ENCODE measurements at regions not wholly inside any gene's neighbourhood (a gene's known extent, or its start where the extent isn't known, plus 50 kb on each side); places are given as distances from the start of the nearest gene placed in this dataset.
"Not testable (repeated sequence)": the region's sequence is repeated elsewhere in the genome, so short reads cannot be mapped to it uniquely, and the experiment has no call there.

DNA sequence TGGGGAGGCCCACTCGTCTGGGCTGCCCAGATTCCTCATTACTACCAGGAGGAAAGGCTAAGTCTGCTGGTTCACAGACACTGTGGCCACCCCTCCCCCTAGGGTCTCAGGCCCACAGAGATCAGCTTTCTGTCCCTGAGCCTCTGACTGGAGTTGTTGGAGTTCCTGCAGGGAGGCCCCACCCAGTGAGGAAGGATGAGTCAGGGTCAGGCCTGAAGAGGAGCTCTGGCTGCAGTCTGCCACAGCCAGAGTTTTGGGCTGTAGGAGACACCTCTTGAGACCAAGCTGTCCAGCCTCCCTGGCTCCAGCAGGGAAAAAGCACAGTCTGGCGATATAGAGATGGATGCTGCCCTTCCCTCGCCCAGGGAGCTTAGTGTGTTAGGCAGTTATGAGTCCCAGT is 720.9 kb upstream of the SEMA6D start:
- DNase-seq = no peak

DNA sequence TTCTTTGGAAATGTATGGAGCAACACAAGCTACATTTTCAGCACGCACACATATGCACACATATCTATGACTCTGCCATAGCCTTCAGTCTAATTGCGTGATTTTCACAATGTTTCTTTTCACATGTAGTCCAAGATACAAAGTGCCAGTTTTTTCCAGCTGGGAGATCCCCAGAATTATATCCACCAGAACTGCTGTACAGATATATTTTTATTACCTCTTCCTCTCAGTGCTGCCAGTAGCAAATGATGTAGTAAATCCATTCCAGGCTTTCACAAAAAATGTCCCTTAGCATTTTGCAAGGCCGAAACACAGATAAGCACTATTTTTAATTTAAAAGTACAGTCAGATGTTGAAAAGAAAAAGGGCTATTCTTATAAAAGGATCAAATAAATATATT is 719.8 kb upstream of the SEMA6D start:
- no peak for DNase-seq

DNA sequence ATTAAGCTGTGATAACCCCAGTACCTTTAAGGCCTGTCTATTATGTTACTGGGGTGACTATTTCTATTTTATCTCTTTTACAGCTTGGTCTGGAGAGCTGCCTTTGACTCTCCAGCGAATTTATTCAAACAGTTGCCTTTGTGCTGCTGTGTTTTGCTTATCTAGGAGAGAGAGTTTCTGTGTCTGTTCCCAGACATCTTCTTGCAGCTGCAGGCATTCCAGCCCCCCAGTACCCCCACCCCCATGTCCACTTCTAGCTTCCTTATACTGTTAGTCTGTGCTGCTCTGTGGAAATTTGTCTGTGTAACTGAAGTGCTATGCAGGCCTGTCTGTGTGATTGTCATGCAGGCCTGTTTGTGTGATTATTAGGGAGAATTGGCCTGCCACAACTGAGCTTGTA is 713.7 kb upstream of the SEMA6D start:
- DNase-seq = no peak

DNA sequence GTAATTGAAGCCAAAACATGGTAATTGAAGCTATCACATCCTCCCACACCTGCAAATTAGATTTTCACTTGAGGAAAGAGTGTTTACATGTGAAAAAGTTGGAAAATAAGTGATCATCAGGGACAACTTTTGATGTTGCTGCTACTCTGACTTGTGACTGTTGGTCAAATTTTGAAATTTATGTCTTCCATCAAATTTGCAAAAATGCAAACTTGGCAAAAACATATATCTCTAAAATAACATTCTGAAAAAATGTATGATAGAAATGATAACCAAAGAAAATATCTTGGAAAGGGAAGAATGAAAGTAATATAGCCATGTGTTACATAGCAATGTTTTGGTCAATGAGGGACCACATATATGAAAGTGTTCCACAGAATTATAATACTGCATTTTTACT is 703.9 kb upstream of the SEMA6D start:
- no peak for DNase-seq

DNA sequence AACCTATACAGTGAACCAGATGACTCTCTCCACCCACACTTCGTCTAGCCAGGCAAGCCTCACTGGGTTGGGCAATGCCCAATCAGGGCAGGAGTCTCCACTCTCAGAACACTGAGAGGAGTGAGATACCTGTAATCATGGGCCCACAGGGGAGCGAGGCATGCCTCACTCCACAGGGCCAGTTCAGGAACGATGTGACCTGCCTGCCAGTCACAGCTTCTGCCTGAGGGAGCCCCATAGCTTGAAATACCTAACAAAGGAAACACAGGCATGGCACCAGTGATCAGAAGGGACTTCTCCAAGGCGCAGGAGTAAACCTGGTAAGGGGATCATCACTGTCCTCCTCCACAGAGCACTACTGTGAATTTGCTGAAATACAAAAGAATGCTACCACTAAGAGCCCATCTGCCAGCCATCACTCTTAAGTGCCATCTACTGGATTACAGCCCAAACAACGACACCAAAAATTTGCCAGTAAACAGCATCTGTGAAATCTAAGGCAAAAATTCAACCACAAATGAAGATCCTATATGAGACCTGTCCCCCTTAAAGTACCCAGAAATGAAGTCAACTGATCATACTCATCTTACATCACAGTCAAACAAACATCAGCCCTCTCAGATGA is 689.9 kb upstream of the SEMA6D start:
- no peak for DNase-seq

DNA sequence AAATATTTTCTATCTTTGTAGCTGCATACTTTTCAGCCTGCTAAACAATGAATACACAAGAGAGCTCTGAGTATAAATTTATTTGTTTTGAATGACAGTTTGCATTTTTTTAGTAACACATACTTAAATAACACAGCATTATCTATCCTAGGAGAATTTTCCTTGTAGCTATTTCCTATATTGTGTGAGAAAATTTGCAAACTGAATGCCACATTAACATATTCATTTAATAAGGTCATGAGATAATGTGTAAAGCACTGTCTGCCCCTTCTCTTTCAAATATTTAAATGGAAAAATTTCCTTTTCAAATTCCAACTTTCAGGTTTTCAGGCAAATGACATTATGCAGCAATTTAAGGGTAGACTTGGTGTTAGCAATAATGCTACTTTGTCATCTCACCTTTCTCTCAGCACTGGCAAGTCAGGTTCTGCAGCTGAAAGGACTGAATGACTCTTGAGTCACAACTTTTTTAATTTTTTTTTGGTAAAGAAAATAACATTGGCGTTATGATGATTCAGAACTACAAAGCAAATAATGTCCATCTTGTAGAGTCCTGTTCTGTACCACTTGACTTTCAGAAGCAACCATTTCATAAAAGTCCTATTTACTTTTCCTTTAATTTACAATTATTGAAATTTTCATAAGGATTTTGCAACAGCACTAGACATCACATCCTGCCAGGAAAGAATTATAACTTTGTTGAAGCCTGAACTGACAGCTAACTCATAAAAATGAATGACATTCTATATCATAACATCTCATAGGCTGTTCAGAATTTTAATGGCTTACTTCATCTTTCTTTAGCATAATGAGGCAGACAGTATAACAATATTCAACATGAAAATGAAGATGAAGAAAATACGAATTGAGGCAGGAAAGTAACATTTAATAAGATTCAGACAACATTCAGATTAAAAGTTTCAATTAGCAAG is 681.6 kb upstream of the SEMA6D start:
- no peak for DNase-seq

DNA sequence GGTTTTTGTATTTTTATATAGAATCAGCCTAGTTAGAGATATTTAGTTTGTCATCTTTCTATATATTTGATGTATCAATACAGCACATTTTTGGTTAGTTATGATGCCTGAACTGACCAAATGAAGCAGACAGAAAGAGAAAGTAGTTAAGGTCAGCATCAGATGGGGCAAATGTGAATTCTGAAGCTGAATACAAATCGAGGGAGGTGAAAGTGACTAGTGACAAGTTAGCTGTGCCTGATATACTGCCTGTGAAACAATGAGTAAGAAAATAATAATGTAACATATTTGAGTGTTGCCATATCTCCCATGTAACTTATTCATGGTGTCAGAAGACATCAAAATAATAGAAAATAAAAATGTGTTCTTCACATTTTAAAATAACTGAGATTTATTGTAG is 680.3 kb upstream of the SEMA6D start:
- no peak for DNase-seq

DNA sequence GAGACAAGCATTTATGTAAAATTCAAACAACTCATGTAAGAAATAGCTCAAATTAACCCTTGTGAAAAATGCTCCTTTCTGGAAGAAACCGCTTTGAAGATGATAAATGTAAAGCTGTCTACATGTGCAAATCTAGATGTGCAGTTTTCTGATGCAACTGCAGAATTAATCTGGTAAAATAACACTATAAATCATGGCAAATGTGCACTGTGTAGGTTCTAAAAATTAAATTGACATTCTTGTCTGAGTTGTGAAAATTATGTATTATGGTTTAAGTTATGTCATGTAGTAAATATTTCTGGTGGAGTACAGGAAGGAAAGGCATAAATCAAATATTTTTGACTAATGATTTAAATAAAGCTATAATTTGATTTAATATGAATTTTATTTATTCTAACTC is 678.1 kb upstream of the SEMA6D start:
- no peak for DNase-seq

DNA sequence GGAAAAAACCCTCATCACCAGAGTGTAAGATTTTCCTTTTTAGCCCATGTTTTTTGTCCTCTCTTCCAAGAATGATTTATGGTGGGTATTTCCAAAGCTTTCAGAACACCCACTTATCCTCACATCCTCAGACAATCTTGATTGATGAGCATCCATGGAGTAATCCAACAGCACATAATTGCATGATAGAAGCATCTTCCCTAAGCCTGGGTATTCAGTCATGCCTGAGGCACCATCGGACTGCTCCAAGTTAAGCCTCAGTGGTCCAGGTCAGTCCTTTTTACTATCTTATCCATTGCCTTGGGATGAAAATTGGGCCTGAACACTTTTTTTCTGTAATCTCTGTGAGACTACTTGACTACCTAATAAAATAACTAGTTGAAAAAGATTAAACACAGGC is 676.0 kb upstream of the SEMA6D start:
- no peak for DNase-seq

DNA sequence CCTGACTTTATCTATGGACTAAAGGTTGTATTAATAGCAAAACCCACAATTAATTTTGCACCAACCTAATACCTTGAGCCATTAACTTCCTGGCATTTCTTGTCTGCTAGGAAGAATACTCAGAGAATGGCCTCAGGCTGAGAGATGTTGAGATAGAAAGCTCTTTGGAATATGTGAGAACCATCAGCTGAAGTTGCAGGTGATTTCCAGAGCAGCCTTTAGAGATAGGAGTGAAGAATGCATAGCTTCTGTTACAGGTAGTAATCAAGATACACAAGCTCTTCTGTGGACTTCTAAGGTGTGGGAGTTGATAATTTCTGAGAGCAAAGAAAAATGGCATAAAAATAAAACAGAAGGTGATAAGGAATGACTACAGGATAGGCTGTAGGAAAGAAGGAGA is 669.3 kb upstream of the SEMA6D start:
- DNase-seq = not testable (repeated sequence)

DNA sequence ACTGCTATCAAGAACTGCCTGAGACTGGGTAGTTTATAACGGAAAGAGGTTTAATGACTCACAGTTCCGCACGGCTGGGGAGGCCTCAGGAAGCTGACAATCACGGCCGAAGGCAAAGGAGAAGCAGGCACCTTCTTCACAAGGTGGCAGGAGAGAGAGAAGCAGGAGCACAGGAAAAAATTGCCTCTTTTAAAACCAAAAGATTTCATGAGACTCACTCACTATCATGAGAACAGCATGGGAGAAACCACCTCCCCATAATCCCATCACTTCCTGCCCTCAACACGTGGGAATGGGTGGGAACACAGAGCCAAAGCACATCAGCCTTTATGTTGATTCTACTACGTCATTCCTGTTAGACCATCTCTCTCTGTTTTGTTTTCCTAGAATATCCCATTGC is 650.9 kb upstream of the SEMA6D start:
- DNase-seq = no peak

DNA sequence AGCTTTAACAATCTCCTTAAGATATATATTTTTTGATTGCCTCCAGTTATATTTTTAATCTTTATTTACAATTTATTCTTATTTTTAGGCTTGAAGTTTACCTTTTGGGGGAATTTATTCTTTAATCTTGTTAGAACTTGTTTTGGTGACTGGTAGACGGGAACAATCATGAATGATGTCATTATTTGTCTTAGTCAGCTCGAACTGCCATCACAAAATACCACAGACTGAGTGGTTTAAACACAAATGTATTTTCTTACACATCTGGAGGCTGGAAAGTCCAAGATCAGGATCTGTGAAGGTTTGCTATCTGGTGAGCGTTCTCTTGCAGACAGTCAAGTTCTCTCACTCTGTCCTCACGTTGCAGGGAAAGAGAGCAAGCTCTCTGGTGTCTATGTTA is 639.5 kb upstream of the SEMA6D start:
- not testable (repeated sequence) for DNase-seq

DNA sequence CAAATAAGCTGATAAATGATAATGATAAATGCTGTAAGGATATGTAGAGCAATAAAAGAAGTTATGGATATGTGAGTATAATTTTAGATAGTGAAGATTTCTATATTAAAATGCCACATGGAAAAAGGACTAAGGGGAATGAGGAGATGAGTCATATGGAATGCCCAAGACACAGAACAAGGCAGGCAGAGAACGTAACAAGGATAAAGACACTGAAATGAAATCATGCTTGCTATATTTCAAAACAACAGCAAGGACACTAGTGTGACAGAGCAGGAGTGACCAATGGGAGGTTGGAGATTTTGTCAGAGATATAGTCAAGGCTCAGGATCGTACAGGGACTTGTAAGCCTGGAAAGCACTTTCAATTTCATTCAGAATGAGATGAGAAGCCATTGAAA is 621.5 kb upstream of the SEMA6D start:
- DNase-seq = no peak

DNA sequence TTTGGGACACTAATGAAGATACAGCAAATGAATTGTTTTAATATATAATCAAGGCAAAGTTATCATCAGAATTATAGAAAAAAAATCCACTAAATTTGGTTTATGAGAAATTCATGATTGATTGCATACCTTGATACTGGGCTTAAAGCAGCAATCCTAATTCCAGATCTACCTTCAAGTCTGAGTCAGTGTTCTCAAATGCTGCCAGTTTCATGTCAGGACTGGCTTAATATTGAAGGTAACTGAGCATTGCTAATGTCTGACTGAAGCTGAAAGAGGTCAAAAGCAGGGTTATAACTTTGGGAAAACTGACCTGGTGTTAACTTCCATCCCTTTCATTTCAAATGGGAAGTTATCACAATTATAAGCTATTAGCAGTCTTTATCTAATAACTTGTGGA is 618.8 kb upstream of the SEMA6D start:
- DNase-seq = not testable (repeated sequence)

DNA sequence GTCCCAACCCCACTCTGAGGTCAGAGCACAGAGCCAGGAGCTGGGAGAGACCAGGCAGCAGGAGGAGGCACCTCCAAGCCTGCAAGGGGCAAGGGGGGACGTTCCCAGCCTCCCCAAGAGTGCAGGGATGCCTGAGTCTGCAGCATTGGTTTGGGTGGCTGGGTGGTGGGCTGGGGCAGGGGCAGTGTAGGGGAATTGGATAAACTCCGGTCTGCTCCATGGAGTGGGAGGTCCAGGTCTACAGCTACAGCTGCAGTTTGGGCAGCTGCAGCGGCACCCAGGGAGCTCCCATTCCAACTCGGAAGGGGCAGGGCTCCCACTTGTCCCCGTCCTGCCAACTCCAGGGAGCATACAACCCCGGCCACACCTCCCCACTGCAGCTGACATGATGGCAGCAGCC is 617.5 kb upstream of the SEMA6D start:
- DNase-seq = not testable (repeated sequence)

DNA sequence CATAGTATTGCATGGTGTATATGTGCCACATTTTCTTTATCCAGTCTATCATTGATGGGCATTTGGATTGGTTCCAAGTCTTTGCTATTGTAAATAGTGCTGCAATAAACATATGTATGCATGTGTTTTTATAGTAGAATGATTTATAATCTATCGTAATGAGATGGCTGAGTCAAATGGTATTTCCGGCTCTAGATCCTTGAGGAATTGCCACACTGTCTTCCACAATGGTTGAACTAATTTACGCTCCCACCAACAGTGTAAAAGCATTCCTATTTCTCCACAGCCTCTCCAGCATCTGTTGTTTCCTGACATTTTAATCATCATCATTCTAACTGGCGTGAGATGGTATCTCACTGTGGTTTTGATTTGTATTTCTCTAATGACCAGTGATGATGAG is 608.5 kb upstream of the SEMA6D start:
- DNase-seq = not testable (repeated sequence)

DNA sequence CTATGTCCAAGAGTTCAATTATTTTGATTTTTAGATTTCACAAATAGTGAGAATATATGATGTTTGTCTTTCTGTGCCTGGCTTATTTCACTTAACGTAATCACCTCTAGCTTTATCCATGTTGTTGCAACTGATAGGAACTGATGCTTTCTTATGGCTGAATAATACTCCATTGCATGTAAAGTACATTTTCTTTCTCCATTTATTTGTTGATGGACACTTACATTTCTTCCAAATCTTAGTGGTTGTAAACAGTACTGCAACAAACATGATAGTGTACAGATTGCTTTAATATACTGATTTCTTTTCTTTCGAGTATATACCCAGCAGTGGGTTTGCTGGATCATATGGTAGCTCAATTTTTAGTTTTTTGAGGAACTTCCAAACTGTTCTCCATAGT is 600.6 kb upstream of the SEMA6D start:
- no peak for DNase-seq

DNA sequence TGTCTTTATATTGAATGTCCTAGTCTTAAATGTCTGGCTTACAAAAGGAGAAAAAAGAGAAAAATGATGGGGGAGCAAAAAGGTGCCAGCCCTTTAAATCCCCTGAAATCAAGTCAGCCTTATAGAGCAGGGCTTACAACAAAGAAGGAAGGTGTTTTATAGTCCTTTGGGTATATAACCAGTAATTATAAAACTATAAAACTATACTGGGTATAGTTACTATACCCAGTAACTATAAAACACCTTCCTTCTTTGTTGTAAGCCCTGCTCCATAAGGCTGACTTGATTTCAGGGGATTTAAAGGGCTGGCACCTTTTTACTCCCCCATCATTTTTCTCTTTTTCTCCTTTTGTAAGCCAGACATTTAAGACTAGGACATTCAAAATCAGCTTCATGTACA is 598.0 kb upstream of the SEMA6D start:
- no peak for DNase-seq

DNA sequence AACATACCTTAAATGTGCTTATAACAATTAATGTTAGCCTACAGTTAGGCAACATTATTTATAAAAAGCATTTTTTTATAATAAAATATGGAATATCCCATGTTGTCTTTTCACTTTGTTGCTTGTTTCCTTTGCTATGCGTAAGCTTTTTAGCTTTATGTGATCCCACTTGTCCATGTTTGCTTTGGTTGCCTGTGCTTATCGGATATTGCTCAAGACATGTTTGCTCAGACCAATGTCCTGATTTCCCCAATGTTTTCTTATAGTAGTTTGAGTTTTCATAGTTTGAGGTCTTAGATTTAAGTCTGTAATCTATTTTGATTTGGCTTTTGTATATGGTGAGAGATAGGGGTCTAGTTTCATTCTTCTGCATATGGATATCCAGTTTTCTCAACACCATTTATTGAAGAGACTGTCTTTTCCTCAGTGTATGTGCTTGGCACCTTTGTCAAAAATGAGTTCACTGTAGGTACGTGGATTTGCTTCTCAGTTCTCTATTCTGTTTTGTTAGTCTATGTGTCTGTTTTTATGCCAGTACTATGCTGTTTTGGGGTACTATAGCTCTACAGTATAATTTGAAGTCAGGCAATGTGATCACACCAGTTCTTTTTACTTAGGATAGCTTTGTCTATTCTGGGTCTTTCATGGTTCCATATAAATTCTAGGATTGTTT is 592.7 kb upstream of the SEMA6D start:
- DNase-seq = no peak

DNA sequence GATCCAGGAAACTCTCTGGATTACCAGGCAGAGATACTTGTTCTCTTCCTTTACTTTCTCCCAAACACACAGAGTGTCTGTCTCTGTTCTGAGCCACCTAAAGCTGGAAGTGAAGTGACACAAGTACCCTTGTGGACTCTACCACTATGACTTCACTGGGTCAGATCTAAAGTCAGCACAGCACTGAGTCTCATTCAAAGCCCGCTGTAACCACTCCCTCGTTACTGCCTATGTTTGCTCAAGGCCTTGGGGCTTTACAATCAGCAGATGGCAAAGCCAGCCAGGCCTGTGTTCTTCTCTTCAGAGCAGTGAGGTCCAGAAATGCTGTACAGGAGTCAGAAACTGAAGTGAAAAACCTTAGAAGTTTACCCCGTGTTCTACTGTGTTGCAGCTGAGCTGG is 588.3 kb upstream of the SEMA6D start:
- DNase-seq = no peak

DNA sequence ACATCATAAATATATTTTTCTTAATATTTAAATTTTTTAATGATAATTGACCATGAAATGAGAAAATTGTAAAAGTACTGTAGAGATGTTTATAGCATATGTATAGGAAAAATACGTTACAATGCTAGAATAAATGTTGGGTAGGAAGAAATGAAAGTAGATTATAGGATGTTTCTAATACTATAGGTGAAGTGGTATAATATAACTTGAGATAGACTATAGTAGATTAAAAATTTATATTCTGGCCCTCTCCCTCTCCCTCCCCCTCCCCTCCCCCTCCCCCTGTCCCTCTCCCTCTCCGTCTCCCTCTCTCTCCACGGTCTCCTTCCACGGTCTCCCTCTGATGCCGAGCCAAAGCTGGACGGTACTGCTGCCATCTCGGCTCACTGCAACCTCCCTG is 585.9 kb upstream of the SEMA6D start:
- not testable (repeated sequence) for DNase-seq

DNA sequence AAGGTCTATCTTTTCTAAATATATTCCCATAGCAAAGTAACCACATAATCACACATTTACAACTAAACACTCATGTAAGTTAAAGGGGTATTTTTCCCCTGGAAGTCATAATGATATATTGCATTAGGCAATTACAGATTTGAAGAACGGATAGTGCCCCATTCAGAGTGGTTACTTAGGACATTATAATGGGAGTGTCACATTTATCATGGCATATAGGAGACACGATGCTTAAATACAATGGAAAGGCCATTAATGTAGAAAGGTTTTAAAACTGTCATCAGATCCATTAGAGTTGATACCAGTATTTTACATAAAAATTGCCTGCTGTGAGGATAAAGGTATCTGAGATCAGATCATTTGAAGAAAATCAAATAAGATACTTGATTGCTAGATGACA is 582.0 kb upstream of the SEMA6D start:
- no peak for DNase-seq

DNA sequence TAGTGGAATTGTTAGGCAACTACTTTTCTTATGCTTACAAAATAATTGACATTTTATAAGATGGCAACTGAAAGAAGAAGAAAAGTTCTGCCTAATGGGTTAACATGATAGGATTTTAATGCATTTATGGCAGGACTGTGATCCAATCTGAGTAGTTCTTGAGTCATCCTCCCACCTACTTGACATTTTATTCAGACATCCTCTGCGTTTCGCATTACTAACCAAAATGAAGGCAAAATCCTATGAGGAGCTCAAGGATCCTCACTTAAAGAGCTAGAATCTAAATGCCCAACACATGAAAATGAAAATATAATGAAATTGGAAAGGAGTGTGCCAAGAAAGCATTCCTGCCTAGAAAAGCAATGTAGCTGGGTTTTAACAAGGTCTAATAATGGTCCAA is 581.1 kb upstream of the SEMA6D start:
- DNase-seq = no peak

DNA sequence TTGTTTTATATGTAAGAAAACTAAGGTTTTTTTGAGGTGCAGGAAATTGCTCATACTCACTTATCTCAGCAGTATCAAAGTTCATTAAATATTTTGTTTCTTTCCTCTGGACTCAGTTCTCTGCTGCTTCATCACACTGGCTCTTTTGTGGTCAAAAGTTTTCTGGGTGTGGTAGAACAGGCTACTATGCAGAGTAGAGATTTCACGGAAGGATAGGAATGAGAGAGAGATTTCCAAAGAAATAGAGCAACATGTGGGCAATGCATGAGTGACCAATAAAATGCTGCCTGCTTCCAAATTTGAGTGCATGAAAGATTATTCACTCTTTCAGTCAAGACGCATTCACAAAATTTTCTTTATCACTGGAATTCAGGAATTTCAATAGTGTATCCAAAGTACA is 577.3 kb upstream of the SEMA6D start:
- no peak for DNase-seq
